DMS153 (cell line): ENCODE measurements at regions not wholly inside any gene's neighbourhood (a gene's known extent, or its start where the extent isn't known, plus 50 kb on each side); places are given as distances from the start of the nearest gene placed in this dataset.
A peak's percentile ranks its signal among the peaks of the same experiment; 100 is the strongest.

Source experiments
- DNase-seq: peaks from one replicate; lab custom pipeline; 2025; lab: John Stamatoyannopoulos, UW

- DNase-seq = no peak
These were observed 384.6 kb upstream of the KHDRBS2 start for GRCh38 chr6:62670490-62671223.

- DNase-seq = no peak
These were observed 383.8 kb upstream of the KHDRBS2 start for GRCh38 chr6:62669831-62670230.

GRCh38 chr6:62652692-62653328 is 366.8 kb upstream of the KHDRBS2 start:
- no peak for DNase-seq

GRCh38 chr6:62645274-62645673 is 359.2 kb upstream of the KHDRBS2 start:
- no peak for DNase-seq

DNA sequence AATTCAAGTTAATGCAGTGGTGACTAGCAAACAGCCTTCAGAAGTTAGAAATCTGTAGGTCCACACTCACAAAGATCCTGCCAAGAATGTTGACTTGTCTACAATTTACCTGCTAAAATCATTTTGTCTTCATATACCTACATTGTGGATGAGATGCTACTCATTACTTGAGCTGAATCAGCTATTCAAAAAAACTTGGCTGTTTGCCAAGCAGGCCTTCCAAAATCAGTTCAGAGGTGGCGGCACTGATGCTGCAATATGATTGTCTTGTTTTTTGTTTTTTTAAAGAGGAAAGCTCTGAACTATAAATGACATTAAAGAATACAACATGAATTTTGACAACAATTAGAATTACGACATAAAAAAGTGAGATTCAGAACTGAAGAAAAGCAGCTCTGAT is 354.7 kb upstream of the KHDRBS2 start:
- no peak for DNase-seq

DNA sequence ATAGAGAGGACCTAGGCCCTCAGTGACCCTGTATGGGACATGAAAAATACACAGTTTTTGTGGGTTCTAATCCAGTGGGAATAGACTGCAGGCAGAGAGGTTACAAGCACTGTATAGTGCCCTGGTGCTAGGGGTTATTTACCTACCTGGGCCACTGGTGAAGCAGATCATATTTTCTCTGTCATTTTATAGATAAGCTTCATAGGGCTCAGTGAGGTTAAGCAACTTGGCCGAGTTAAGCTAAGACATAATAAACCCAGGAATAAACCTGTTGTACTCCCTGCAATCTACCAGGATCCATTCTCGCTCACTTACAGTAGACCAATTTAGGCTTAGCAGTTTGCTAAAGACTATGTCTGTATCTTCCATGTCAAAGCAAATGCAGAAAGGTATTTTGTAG is 340.6 kb upstream of the KHDRBS2 start:
- DNase-seq = no peak

GRCh38 chr6:62623846-62624532 is 338.0 kb upstream of the KHDRBS2 start:
- no peak for DNase-seq

- DNase-seq = no peak
These were observed 329.5 kb upstream of the KHDRBS2 start for GRCh38 chr6:62615366-62616015.

GRCh38 chr6:62614442-62614841 is 328.4 kb upstream of the KHDRBS2 start:
- DNase-seq = no peak

DNA sequence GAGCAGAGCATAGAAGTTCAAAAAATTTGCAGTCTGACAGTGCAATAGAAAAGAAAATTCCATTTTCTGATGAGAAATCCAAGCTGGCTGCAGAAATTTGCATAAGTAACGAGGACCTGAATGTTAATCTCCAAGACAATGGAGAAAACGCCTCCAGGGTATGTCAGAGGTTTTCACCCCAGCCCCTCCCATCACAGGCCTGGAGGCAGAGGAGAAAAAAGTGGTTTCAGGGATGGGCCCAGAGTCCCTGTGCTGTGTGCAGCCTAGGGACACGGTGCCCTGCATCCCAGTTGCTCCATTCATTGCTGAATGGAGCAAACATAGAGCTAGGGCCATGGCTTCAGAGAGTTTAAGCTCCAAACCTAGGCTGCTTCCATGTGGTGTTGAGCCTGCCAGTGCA is 327.9 kb upstream of the KHDRBS2 start:
- no peak for DNase-seq

GRCh38 chr6:62612471-62612870 is 326.4 kb upstream of the KHDRBS2 start:
- peak; percentile 36 for DNase-seq

DNA sequence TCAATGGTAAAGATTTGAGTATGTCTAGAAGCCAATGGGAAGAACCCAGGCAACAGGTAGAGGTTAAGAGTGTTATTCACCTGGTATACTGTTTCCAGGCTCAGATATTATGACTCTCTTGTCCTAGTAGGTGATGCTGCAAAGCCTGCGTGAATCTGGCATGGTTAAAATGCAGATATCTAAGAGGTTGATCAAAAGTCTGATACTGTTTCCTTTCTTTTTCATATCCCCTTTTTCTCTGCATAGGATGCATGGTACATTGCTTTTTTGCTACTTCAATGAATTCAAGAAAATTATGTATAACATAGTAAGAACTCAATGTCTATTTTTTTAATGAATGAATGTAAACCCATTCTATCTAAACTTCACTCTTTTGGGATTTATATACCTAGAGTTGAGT is 284.3 kb upstream of the KHDRBS2 start:
- no peak for DNase-seq

DNA sequence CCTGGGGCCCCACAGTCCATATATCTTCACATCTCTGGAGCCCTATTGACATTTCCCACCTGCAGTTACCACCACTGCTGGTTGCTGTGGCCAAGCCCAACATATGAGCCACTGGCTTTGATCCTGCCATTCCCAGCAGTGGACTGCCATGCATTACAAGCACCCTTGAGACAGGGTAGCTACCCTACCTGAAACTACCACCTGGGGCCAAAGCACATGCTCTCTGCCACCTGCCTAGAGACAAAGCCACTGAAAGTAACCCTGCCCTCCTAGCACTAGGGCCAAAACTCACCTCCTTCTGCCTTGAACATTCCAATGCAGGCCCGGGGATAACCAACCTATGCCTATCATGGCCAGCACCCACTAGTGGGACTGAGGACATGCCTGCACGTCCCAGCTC is 255.5 kb upstream of the KHDRBS2 start:
- DNase-seq = no peak

- DNase-seq = no peak
These were observed 245.0 kb upstream of the KHDRBS2 start for GRCh38 chr6:62530985-62531384.

DNA sequence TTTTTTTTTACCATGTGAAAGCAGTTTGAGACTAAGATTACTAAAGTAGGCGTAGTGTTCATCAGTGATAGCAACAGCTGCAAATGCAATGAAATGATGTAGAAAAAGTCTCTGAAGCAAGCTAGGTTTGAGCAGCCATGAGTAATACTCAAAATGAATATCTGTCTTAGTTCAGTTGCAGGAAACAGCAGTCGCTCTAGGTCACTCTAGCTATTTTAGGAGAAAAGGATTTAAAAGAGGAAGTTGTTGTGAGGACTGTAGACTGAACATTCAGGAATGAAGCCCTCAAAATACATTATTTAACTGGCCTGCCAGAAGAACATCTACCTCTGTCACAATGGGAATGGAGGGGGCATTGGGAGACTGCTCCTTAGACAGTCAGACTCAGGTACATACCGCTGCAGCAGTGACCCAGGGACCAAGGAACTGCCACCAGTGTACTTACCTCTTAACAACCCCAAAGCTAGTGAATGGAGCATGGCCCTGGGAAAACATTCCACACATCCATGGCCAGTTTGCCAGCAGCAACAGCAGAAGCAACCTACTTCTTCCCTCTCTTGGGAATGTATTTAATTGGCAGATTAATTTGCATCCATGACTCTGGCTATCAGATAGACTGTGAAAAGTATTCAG is 243.0 kb upstream of the KHDRBS2 start:
- no peak for DNase-seq

- DNase-seq = no peak
These were observed 237.6 kb upstream of the KHDRBS2 start for GRCh38 chr6:62523630-62524029.

DNA sequence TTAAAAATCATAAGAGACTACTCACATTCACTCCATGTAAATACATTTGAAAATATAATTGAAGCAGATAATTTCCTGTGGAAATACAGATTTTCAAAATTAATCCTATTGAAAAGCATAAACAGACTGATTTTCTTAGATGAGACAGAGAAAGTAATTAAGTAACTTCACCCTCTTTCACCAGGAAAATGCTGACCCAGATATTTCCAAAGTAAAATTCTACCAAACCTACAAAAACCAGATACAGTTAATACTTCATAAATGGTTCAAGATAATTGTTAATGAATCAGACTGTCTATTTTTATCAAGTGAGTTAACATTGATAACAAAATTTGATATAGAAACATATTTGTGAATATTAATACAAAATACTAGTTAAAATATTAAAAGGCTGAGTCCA is 233.5 kb upstream of the KHDRBS2 start:
- DNase-seq = no peak

DNA sequence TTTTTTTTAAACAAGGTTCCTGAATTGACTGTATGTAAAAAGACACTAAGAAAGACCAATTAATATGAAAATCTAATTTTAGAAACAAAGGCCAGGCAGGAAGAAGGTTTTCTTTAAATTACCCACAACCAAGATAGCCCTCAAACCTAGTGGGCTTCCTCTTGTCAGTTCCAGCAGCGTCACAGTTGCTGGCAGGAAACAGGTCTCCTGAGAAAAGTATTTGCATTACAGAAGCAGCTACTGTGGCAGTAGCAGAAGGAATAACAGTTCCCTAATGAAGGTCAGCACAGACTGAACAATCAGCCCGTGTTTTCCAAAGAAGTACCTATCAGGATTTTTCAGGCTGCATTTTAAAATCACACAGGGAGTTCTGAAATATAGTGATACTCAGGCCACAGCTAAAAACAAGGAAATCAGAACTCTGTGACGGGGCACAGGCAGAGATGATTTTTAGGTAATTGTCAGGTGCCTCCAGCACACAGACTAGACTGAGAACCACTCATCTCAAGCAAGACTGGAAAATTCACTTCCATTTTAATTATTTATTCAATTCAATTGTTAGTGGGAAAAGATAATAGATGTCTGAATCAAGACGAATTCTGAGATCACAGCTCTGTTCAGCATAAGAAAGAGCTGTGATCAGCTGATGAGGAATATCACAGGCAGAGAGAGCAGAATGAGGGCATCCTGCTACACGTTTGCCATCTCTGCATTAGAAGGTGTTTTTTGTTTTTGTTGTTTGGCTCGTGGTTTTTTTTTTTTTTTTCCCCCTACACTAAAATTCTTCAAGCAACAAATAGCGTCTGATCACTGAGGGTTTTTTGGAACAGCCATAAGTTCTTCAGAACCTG is 230.5 kb upstream of the KHDRBS2 start:
- DNase-seq = no peak

GRCh38 chr6:62492192-62492822 is 206.3 kb upstream of the KHDRBS2 start:
- no peak for DNase-seq

GRCh38 chr6:62480544-62480943 is 194.5 kb upstream of the KHDRBS2 start:
- DNase-seq = no peak

- DNase-seq = no peak
These were observed 193.7 kb upstream of the KHDRBS2 start for GRCh38 chr6:62479697-62480220.
